ENCODE measurements at regions not wholly inside any gene's neighbourhood (a gene's known extent, or its start where the extent isn't known, plus 50 kb on each side); places are given as distances from the start of the nearest gene placed in this dataset.
"Not testable (repeated sequence)": the region's sequence is repeated elsewhere in the genome, so short reads cannot be mapped to it uniquely, and the experiment has no call there.

DNA sequence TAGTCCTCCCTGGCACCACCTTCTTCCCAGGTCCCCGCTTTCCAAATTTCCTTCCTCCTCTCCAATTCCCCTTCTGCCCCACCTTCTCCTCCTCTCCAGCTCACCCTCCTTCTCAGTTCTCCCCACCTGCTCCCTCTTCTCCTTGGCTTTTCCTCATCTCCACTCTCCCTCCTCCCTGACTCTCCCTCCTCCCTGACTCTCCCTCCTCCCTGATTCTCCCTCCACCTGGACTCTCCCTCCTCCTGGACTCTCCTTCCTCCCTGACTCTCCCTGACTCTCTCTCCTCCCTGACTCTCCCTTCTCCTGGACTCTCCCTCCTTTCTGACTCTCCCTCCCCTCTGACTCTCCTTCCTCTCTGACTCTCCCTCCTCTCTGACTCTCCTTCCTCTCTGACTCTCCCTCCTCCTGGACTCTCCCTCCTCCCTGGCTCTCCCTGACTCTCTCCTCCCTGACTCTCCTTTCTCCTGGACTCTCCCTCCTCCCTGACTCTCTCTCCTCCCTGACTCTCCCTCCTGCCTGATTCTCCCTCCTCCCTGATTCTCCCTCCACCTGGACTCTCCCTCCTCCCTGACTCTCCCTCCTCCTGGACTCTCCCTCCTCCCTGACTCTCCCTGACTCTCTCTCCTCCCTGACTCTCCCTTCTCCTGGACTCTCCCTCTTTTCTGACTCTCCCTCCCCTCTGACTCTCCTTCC, 169.3 kb downstream of the INHBB start:
- in situ Hi-C loops (cut with MboI; ENCODE audit: low sequenced_read_pairs); DNase-seq (ENCODE audit: low spot score in 2 of 2); H3K27me3 ChIP-seq (ENCODE audit: low read depth); H3K4me3 ChIP-seq; H3K4me1 ChIP-seq; H3K9me3 ChIP-seq; H3K36me3 ChIP-seq (replicated peaks): not testable (repeated sequence)

DNA sequence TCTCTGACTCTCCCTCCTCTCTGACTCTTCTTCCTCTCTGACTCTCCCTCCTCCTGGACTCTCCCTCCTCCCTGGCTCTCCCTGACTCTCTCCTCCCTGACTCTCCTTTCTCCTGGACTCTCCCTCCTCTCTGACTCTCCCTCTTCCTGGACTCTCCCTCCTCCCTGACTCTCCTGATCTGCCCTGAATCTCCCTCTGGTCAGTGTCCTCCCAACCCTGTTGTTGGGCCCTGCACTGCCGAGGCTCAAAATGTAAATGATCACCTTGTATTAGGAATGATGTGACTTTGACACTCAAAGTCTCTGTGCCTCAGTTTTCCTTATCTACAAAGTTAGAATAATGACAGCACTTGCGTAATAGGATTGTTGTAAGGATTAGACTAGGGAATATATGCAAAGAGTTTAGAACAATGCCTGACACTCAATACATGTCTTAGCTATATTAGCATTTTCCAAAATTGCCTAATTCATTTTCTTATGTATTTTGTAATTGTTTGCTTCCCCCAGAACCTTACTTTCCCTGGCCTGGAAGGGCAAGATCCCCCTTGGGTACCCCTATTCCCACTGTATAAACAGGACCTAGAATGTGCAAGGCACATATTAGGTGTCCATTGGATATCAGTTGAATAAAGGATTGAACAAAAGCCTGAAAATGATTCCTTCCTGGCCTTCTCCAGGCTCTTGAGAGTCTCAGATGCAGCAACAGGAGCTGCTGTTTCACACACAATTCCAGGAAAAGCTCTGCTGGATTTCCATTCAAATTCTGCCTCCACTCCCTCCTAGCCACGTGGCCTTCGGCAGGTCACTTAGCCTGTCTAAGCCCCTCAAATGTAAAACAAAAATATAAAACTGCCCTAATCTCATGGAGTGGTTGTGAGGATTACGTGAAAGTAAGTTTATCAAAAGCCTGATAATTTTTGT, 170.1 kb downstream of the INHBB start:
- in situ Hi-C loops (cut with MboI; ENCODE audit: low sequenced_read_pairs), result no loop called here
- Histone ChIP-seq H3K27me3 (ENCODE audit: low read depth) (no peaks in the 10 kb centered on the region), H3K4me1 (peaks cover 10% of the 10 kb centered on the region), H3K36me3 (replicated peaks) (no peaks in the 10 kb centered on the region), H3K9me3 (no peaks in the 10 kb centered on the region), H3K4me3 (no peak overlapping the region)
- peak; percentile 28 to 50 for DNase-seq (ENCODE audit: low spot score in 2 of 2)

GRCh38 chr2:120516679-120517314, 170.9 kb downstream of the INHBB start:
- no peak overlapping the region for H3K4me3 ChIP-seq

GRCh38 chr2:120517751-120518469, 172.0 kb downstream of the INHBB start:
- H3K27me3 ChIP-seq (ENCODE audit: low read depth), result no peaks in the 10 kb centered on the region
- in situ Hi-C loops (cut with MboI; ENCODE audit: low sequenced_read_pairs), result no loop called here
- H3K4me3 ChIP-seq, result no peak overlapping the region
- H3K9me3 ChIP-seq, result no peaks in the 10 kb centered on the region
- no peak for DNase-seq (ENCODE audit: low spot score in 2 of 2)
- H3K36me3 ChIP-seq (replicated peaks), result no peaks in the 10 kb centered on the region
- H3K4me1 ChIP-seq, result peaks cover 10% of the 10 kb centered on the region

More at GRCh38 chr2:120516679-120517314, 170.9 kb downstream of the INHBB start:
- H3K4me1 ChIP-seq, result peaks cover 10% of the 10 kb centered on the region
- no peaks in the 10 kb centered on the region for H3K36me3 ChIP-seq (replicated peaks)
- in situ Hi-C loops (cut with MboI; ENCODE audit: low sequenced_read_pairs), result no loop called here
- no peak for DNase-seq (ENCODE audit: low spot score in 2 of 2)
- H3K27me3 ChIP-seq (ENCODE audit: low read depth), result no peaks in the 10 kb centered on the region
- H3K9me3 ChIP-seq, result no peaks in the 10 kb centered on the region

DNA sequence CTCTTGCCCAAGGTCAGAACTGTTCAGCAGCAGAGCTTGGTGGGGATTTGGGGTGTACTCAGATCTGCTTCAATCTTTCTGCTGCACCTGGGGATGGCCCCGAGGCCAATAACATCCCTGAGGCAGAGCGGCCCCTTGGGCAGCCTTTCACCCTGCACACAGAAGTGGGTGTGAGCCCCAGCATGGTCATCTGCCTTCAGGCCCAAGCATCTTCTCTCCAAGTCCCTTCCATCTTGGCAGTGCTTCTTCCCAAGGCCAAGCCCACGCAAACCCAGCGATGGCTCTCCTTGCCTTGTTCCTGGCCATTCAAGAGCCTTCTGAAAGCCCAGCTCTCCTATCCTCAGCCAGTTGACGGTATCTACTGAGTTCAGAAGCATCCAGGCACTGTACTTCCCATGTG, 172.9 kb downstream of the INHBB start:
- H3K27me3 ChIP-seq (ENCODE audit: low read depth), result no peaks in the 10 kb centered on the region; the same call in 1 of the 2 replicates
- in situ Hi-C loops (cut with MboI; ENCODE audit: low sequenced_read_pairs), result no loop called here

DNA sequence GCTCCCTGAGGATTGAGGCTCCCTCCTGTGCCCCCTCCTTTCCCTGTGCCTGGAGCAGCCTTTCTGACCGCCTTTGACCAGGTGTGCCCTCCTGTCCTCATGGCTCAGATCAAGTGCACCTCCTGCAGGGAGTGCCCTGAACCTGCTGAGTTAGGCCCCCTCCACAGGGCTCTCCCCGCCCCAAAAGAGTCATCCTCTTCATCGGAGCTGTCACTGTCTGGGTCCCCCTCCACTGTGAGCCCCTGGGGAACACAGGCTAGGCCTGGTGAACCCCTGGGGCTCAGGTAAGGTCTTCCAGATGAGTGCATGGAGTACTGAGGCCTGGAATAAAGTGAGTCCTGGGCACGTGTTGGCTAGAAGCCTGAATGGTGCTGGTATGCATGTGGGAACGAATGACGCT, 173.5 kb downstream of the INHBB start:
- no peaks in the 10 kb centered on the region for H3K9me3 ChIP-seq
- no peak overlapping the region for H3K4me3 ChIP-seq
- peaks cover 10% of the 10 kb centered on the region for H3K4me1 ChIP-seq
- no peaks in the 10 kb centered on the region for H3K36me3 ChIP-seq (replicated peaks)
- in situ Hi-C loops (cut with MboI; ENCODE audit: low sequenced_read_pairs), result no loop called here
- no peaks in the 10 kb centered on the region; the same call in 1 of the 2 replicates for H3K27me3 ChIP-seq (ENCODE audit: low read depth)
- no peak for DNase-seq (ENCODE audit: low spot score in 2 of 2)

More for the DNA sequence above, 172.9 kb downstream of the INHBB start:
- H3K9me3 ChIP-seq, result no peaks in the 10 kb centered on the region
- H3K4me1 ChIP-seq, result peaks cover 10% of the 10 kb centered on the region
- DNase-seq (ENCODE audit: low spot score in 2 of 2), result no peak
- H3K36me3 ChIP-seq (replicated peaks), result no peaks in the 10 kb centered on the region
- no peak overlapping the region for H3K4me3 ChIP-seq

- Histone ChIP-seq H3K9me3 (no peaks in the 10 kb centered on the region), H3K36me3 (replicated peaks) (no peaks in the 10 kb centered on the region), H3K4me3 (no peak overlapping the region), H3K4me1 (peaks cover 10% of the 10 kb centered on the region), H3K27me3 (ENCODE audit: low read depth) (no peaks in the 10 kb centered on the region; the same call in 1 of the 2 replicates)
- DNase-seq (ENCODE audit: low spot score in 2 of 2), result no peak
- in situ Hi-C loops (cut with MboI; ENCODE audit: low sequenced_read_pairs), result no loop called here
These were observed 174.5 kb downstream of the INHBB start for GRCh38 chr2:120520454-120520853.

GRCh38 chr2:120520929-120521912, 175.3 kb downstream of the INHBB start:
- H3K4me3 ChIP-seq, result no peak overlapping the region
- in situ Hi-C loops (cut with MboI; ENCODE audit: low sequenced_read_pairs), result no loop called here
- H3K9me3 ChIP-seq, result no peaks in the 10 kb centered on the region
- peaks cover 5% of the 10 kb centered on the region for H3K4me1 ChIP-seq
- peak; percentile 44 to 79 for DNase-seq (ENCODE audit: low spot score in 2 of 2)
- no peaks in the 10 kb centered on the region; the same call in 1 of the 2 replicates for H3K27me3 ChIP-seq (ENCODE audit: low read depth)
- H3K36me3 ChIP-seq (replicated peaks), result no peaks in the 10 kb centered on the region

- in situ Hi-C loops (cut with MboI; ENCODE audit: low sequenced_read_pairs), result no loop called here
- Histone ChIP-seq H3K4me1 (no peaks in the 10 kb centered on the region), H3K9me3 (no peaks in the 10 kb centered on the region), H3K36me3 (replicated peaks) (no peaks in the 10 kb centered on the region), H3K27me3 (ENCODE audit: low read depth) (no peaks in the 10 kb centered on the region; the same call in 1 of the 2 replicates), H3K4me3 (no peak overlapping the region)
- no peak for DNase-seq (ENCODE audit: low spot score in 2 of 2)
These were observed 176.3 kb downstream of the INHBB start for GRCh38 chr2:120522151-120522751.

- no peak overlapping the region for H3K4me3 ChIP-seq
- no peaks in the 10 kb centered on the region for H3K36me3 ChIP-seq (replicated peaks)
- no peak for DNase-seq (ENCODE audit: low spot score in 2 of 2)
- in situ Hi-C loops (cut with MboI; ENCODE audit: low sequenced_read_pairs), result no loop called here
- H3K4me1 ChIP-seq, result no peaks in the 10 kb centered on the region
- H3K9me3 ChIP-seq, result no peaks in the 10 kb centered on the region
- no peaks in the 10 kb centered on the region; the same call in 1 of the 2 replicates for H3K27me3 ChIP-seq (ENCODE audit: low read depth)
These were observed 177.8 kb downstream of the INHBB start for GRCh38 chr2:120523766-120524165.

GRCh38 chr2:120524174-120524573, 178.2 kb downstream of the INHBB start:
- H3K36me3 ChIP-seq (replicated peaks), result no peaks in the 10 kb centered on the region
- in situ Hi-C loops (cut with MboI; ENCODE audit: low sequenced_read_pairs), result no loop called here
- no peak for DNase-seq (ENCODE audit: low spot score in 2 of 2)
- H3K4me3 ChIP-seq, result no peak overlapping the region
- no peaks in the 10 kb centered on the region for H3K9me3 ChIP-seq
- H3K27me3 ChIP-seq (ENCODE audit: low read depth), result no peaks in the 10 kb centered on the region; the same call in 1 of the 2 replicates
- no peaks in the 10 kb centered on the region for H3K4me1 ChIP-seq
